Stimulated activated CD4-positive, alpha-beta T cell treated with anti-CD3 and anti-CD28 coated beads, Interleukin-2, amount 100 ng/mL, for 48 hours (primary cell): ENCODE measurements at regions not wholly inside any gene's neighbourhood (a gene's known extent, or its start where the extent isn't known, plus 50 kb on each side); places are given as distances from the start of the nearest gene placed in this dataset.
"Not testable (repeated sequence)": the region's sequence is repeated elsewhere in the genome, so short reads cannot be mapped to it uniquely, and the experiment has no call there.

Source experiments
- DNase-seq, 2 donors: peaks; one replicate each; pipeline ENCODE4 v3.0.0-alpha.2; 2020

DNA sequence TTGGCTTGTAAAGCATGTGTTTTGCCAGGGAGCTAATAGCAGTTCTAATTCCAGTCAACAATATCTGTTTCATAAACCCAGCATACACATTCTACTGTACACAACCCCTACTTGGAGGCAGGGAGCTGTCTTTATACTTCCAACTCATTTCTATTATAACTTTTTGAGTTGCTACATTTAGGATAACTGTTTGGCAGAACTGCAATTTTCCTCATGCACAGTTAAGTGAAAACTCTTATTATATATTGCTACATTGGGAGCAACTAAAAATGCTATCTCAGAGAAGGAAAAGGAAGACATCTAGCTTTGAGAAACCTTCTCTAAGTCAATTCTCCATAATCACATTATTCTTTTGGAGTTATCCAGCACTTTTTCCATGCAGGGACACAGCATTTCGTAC is 480.2 kb downstream of the RPS29 start:
- no peak for DNase-seq

DNA sequence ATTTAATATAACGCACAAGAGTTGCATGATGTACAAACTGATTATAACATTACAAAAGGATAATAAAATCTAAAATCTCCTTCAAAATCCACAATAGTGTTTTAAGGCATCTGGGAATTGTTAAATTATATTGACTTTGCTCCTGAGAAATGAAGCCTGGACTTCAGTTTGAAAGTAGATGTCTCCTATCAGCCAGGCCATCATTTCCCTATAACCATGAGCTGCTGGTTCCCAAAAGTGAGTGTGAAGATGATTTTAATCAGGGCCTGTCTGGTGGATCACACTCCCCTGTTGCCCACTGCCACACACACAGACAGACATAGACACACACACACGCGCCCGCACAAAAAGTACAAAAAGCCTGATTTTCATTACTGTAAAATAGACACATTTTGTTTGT is 480.7 kb downstream of the RPS29 start:
- no peak for DNase-seq

DNA sequence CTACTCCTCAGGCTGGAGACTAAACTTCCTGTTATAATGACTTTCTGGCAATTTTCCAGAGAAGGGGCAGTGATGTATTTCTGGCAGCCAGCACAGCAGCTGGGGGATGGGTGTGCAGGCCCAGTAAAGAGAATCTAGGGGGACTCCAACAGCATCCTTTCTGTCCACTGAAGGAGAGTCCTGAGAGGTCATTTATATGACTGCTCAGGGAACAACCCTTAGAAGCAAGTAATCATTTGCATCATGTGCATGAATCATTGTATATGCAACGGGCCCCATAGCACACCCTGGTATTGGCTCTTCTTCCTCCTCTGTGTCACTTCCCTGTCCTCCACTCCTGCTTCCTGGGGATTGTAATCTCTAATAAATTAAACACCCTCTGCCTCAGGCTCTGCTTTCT is 493.8 kb downstream of the RPS29 start:
- no peak for DNase-seq

DNA sequence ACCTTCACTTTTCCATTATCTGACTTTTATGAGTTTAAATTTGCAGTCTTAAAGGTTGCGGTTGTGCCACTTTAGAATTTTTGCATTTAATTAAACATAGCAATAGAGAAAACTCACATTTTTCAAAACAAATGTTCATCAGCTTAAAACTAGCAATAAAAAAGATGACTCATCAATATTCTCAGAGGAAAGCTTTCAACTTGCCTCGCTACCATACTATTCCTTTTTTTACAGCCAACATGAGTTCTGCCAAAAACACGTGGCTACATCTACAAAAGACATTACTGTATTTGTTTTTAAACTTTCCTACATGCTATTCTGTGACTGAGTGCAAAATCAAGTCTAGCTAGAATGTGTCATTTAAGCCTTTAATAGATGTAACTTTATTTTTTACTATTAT is 497.1 kb downstream of the RPS29 start:
- DNase-seq, result no peak

DNA sequence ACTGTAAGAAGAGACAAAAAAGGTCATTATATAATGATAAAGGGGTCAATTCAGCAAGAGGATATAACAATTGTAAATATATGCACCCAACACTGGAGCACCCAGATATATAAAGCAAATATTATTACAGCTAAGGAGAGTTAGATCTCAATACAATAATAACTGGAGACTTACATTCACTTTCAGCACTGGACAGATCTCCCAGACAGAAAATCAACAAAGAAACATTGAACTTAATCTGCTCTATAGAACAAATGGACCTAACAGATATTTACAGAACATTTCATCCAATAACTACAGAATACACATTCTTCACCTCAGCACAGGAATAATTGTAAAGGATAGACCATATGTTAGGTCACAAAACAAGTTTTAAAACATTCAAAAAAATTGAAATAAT is 512.9 kb downstream of the RPS29 start:
- DNase-seq, result not testable (repeated sequence)

DNA sequence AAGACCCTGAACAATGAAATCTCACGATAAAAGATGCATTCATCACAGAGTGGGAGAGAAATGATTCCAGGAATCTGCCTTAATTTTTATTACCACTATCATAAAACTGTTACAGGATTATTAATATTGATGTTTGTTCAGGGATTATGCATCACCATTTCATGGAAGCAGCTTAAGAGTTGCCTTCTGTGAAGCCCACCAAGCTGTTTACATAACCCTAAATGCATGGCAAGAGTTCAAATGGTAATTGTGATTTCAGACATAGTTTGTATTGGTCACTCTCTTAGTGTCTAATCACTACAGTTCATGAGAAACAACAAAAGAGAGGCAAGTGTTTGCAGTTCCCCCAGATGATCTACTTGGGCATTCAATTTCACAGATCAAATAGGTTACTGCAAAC is 527.7 kb downstream of the RPS29 start:
- no peak for DNase-seq

DNA sequence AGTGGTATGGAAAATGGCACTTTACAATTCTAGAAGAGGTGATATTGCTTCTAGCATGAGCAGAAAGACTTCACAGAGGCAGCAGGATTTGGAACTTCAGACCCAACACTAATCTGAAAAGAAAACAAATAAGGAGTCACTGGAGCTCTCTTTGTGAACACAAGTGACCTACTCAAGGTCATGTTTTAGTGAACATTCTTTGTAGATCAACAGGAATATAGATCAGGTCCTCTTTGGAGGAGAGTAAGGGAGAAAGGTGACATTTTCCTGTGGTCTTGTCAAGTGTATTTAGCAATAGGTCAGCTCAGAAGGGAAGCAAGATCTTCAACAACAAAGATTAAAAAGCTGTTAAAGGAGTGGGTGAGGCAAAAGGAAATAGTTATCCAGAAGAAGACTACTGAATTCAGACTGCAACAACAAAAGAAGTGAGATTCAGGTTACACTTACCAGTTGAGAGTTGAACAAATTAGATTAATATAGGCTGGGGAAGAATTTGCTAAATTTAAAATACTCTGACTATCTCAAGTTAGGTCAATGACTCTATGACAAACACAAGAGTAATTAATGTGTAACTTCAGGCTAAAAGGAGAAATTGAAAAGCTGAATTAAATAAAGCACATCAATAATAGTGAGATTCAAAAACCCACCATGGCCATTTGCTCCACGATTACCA is 528.2 kb downstream of the RPS29 start:
- no peak for DNase-seq

DNA sequence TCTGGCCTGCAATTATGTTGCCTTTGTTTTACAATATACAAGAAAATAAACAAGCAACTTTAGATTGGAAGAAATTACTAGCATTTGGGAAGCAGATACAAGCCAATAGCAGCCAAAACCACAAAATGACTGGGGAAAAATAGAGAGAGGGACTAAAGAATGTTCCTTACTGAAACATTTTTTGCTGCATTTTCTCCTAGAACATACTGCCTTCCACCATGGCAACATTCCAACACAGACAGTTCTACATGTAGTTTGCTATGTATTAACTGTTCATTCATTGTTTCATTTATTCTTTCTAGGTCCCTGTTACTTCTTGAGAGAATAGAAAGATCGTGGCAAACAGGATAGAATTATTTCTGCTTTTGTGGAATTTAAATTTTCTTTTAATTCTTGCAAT is 530.2 kb downstream of the RPS29 start:
- no peak for DNase-seq

DNA sequence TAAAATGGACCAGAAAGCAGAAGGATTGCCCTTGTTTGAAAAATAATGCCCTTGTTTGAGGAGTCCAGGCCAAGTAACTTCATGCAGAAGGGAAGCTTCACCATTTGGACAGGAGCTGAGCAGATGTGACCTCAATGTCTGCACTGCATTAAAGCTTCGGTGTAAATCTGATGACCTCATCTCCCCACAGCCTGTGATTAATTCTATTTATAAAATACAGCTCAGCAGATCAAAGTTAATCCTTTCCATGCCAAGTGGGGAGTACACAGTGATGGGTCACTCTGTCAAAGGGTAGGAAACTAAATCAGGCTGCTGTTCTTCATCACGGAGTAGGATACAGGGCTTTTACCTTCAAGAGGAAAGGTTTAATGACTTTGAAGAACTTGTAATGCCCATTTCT is 533.7 kb downstream of the RPS29 start:
- no peak for DNase-seq

DNA sequence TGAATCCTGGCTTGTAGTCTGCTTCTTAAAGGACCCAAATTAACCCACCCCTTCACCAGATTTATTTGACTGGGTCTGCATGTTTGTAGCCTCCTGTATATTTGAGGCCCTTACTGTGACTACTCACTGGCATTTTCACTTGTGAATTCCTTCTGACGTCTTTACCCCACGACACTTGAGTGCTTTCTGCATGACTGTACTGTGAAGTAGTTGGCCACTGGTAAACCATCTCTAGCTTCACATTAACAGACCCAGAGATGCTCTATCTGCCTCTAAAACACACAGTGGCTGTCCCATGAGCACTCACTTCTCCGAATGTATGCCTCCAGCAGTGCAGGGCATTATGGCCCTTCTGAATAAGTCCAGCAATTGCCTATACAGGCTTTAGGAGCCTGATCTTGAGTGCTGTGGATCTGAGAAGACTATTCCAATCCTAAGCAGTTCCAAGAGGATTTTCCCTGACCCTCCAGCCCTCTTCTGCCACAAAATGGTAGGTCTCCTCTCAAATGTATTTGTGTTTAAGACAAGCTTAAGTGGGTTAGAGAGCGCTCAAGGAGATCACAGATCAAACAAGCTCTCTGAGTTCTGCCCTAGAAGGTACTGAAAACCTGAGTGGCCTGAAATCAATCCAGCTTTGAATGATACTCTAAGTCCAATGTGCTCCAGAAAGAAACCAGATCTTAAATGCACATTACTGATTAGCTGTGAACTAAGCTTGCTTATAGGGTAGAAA is 534.7 kb downstream of the RPS29 start:
- DNase-seq, result no peak

DNA sequence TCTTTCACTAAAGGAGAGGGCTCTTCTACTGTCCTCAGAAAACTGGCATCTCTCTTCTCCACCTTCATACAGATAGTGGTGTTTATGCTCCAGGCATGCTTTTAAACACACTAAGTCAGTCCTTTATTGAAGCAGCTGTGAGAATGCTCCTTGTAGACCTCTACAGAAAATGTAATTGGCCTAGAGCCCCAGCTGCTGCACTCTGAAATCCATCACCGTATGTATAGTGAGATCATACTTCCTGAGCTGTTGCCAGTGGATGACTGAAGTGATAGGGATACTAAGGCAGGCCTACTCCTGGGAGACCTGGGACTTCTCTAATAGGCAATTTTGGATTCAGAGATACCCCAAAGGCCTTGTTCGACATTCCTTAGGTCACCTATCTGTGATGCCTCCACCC is 535.4 kb downstream of the RPS29 start:
- no peak for DNase-seq

DNA sequence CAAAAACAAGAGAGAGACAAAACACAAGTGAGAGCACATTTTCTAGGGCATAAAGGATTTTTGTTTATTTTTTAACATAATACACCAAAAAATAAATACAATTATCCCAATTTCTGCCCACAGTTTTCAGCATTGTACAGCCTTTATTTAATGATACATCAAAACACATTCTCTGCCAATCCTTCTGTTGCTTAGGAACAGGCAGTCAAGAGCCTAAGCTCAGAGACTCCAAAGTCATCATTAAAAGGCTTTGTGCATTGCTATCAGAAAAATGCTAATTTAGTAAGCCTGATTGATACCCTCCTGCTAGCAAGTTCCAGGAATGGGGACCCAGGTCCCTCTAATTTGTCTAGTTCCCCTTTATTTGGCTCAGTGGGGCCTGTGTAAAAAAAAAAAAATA is 536.5 kb downstream of the RPS29 start:
- DNase-seq, result no peak

DNA sequence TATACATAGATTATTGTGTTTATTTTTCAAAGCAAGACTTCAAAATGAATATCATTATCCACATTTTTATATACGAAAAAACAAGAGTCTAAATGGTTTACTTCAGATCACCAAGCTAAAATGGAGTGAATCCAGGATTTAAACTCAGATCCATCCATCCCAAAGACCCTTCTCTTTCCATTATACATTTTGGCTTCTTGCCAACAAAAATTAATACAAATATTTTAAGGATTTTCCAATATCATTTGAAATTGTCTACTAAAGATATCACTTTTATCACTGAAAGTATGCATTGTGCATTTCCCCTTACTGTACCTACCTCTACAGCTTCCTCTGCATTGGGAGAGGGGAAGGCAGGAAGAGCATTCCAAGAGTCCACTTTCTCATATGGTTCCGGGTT is 541.2 kb downstream of the RPS29 start:
- no peak for DNase-seq

DNA sequence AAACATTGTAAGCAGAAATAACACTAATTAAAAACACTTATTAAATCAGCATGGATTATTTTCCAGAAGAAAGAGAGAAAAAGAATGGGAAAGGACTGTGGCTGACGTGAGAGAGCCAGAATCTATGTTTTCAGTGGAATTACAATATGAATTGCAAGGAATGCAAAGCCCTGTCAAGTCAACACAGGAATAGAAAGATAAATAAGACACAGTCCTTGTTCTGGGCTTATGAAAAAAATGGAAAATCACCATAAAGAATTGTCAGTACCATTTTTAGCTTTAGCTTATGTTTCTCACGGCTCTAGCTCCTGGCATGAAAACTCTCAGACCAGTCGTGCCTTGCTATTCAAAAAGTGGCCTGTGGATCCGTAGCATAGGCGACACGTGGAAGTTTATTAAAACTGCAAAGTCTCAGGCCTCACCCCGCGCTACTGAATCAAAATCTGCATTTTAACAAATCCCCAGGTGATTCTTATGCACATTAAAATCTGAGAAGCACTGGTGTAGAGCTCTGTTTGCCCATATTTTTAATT is 549.1 kb downstream of the RPS29 start:
- no peak for DNase-seq

DNA sequence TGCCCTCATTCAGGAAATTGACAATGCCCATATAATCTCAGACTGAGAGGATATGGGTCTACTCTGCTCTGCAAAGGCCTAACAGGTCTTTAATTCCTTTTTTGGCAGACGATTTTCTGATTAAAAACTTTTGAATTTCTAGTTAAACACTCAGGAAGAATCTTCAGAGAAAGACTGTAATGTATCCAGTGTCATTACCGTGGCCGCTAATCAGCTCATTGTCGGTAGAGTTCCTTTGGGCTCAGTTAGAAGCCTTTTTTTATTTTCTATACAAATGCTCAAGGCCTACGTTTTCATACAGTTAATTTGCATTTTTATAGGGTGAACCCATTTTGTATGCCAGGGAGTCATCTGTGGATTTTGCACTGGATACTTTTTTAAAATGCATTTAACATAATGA is 549.9 kb downstream of the RPS29 start:
- DNase-seq, result no peak

DNA sequence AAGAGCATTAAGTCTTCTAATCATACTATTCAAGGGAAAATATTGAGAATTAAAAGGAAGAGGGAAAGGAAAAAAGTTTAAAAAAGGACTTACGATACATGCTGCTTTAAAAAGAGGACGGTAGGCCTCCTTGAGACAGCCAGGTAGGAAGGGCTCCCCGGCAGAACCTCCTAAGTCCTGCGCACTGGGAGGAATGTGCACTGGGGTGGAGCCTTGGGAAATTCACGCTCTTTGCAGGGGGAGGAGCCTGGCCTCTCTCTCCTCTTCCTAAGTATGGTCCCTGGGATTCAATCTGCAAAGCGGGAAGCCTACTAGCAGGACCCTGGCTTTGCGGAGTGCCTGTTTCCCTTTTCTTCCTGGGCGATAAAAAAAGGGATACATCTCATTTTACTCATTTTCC is 553.0 kb downstream of the RPS29 start:
- no peak for DNase-seq

DNA sequence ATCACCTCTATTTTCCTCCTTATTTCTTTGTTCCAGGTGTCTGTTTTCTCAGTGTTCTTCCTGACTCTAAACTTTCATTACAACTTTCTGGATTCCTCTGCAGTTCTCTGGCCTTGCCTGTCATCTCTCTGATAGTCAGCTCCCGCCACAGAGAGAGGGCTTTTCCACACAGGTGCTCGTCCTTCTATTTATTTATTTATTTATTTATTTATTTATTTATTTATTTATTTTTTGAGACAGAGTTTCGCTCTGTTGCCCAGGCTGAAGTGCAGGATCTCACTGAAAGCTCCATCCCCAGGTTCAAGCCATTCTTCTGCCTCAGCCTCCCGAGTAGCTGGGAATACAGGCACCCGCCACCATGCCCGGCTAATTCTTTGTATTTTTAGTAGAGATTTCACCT is 554.5 kb downstream of the RPS29 start:
- DNase-seq, result not testable (repeated sequence)

DNA sequence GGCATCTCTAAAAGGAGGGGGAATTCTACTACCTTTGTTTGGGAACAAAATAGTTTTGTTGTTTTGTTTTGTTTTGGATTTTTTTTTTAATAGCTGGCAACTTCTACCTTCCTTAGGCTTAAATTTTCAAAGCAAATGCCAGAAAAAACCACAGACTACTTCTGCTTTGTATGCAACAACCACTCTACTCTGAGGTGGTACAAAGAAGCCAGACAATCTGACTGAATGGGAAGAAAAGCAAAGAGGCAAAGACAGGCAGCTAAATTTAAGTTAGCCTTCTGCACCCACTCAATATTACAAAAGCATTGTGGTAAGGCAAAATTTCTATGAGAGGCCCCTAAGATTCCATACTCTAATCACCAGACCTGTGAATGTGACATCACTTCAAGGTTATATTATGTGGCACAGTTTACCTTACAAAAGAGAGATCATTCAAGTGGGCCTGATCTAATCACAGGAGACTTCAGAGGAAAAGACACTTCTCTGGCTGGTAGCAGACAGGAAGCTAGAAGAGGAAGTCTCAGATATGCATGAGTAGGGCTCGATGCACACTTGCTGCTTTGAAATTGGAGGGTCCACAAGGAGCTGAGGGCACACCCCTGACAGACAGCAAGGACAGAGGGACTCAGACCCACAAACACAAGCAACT is 566.6 kb downstream of the RPS29 start:
- DNase-seq, result no peak

DNA sequence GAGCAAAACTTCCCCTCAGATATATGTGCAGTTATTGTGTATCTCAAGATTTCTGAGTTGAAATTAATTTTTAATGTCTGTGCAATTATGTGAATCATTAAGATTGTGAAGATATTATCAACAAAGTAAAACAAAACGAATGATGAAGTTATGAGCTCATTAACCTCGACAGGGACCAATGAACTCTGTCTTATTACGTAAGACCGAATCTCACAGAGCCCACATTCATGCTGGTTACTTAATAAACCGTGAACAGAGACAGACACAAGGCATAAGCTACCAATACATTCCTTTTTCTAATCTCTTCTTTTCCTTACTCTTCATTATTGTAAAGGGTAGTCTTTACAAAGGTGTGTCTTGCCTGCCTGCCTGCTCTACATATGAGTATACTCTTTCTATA is 568.7 kb downstream of the RPS29 start:
- no peak for DNase-seq

DNA sequence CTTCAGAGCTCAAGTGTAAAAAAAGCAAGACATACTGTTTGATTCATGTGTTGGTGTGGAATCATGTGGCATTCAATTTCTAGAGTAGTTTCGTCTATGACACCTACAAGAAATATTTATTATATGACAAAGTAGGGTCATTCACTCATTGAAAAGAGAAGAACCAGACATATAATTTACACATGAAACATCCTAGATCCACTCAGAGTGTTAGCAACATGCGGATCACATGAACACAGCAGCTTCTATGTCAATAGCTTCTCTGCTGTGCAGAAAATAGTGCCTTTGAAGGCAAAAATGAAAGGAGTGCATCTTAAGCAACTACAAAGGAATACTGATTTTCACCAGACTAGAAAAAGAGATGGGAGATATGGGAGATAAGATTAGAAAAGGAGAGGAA is 569.8 kb downstream of the RPS29 start:
- no peak for DNase-seq

DNA sequence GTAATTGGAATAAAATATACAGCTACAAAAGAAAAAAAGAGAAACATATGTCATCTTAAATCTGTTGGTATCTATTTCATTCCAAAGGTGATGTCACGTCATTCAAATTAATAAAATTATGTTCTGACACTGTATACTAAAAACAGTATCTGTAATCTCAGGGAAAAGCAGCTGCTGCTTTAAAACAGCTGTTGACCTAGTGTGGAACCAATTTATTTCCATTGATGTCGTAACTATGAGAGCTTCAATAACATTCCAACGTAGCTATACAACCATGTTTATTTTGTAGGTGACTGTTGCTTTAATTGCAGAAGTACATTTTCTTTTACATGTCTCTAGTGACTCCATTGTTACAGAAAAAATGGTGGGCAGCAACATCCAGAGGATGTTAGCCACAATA is 571.7 kb downstream of the RPS29 start:
- no peak for DNase-seq

DNA sequence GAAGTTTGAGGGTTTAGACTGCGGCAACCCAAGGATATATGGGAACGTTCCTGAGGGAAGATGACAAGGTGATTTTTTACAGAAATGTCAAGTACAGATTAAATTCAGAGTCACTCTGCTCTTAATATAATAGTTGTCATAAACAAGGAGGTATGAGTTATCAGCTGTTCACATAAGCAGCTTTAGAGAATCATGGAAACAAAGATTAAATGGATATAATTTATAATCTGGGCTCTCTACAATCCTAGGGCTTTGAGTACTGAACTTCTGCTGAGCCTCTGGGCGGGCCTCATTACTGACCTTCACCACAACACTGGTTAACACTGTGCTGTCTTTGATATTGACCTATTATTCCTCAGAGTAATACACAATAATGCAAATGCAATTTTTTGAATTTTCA is 577.8 kb downstream of the RPS29 start:
- no peak for DNase-seq

DNA sequence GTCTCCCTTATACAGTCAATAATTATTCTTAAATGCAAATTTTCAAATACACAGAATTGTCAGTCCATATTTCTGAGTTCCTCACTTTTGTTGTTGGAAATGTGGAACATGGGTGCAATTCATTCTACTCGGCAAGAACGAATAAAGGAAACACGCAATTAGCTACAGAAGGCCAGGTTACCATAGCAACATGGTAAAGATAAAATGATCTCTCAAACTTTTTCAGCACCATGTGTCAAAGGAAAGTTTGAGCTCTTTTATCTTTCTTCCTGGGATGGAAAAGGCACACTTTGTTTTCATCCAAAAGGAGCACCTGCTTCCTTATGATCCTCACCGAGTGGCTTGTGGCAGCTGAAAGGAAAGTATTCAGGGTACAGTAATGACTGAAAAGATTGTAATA is 595.0 kb downstream of the RPS29 start:
- DNase-seq, result no peak

DNA sequence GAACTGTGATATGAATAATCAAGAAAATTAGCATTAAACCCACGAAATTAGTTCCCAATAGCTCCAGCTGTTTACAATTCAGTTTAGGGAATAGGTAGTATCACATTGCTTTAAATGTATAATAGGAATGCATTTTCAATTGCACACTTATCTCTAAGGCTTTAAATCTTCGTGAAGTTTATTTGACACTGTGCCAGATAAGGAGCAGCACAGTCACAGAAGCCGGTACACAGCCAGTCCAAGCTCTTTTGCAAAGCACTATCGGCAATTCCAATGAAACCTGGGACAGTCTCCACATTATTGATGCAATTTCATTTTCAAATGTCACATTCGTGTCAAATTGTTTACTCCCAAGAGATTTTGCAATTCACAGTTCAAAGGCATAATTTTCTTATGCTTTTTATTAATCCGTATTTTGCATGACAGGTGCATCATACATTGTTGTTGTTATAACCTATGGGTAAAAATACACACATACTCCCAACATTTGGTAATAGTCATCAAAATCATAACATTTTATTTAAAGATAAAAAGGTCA is 602.8 kb downstream of the RPS29 start:
- no peak for DNase-seq
